Liver (tissue), 3 donors: ENCODE measurements at regions not wholly inside any gene's neighbourhood (a gene's known extent, or its start where the extent isn't known, plus 50 kb on each side); places are given as distances from the start of the nearest gene placed in this dataset.

Experiments
- CTCF ChIP-seq: fragments of 150-350 bp; IDR thresholded peaks from 2 replicates; pipeline ENCODE4 v1.5.1; 2017; ENCODE audit warnings: improper control_type of control experiment, low read depth, low read length; ENCODE audit not compliant: missing input control
- GABPA ChIP-seq, 2 donors: IDR thresholded peaks in 1 of 2; conservative IDR thresholded peaks in 1 of 2; 2 replicates each; pipeline ENCODE4 v1.6.1; 2016; ENCODE audit warnings: antibody characterized with exemption in 2 of 2, mild to moderate bottlenecking in 1 of 2, moderate library complexity in 1 of 2
- REST ChIP-seq: IDR thresholded peaks from 2 replicates; pipeline ENCODE4 v1.6.1; 2016; ENCODE audit warnings: antibody characterized with exemption, mild to moderate bottlenecking
- SP1 ChIP-seq: IDR thresholded peaks from 2 replicates; pipeline ENCODE4 v1.6.1; 2018; ENCODE audit warnings: antibody characterized with exemption, mild to moderate bottlenecking
- YY1 ChIP-seq: IDR thresholded peaks from 2 replicates; pipeline ENCODE4 v1.6.1; 2016; ENCODE audit warnings: antibody characterized with exemption, mild to moderate bottlenecking
- ZBTB33 ChIP-seq: IDR thresholded peaks from 2 replicates; pipeline ENCODE4 v1.6.1; 2016; ENCODE audit warnings: antibody characterized with exemption
- donor health status: healthy.
- donor health status: healthy.

GRCh38 chr22:47495110-47495509 lies 732.7 kb downstream of the TBC1D22A start:
- no peak for TF ChIP-seq CTCF
- no peak for TF ChIP-seq SP1
- TF ChIP-seq GABPA (IDR thresholded peaks at IDR 0.05 in 1 of 2, conservative IDR thresholded peaks at IDR 0.05 in 1 of 2), result no peak
- TF ChIP-seq ZBTB33, result no peak
- no peak for TF ChIP-seq YY1
- no peak for TF ChIP-seq REST
